Neural progenitor cell (in vitro differentiated cells): ENCODE measurements at regions not wholly inside any gene's neighbourhood (a gene's known extent, or its start where the extent isn't known, plus 50 kb on each side); places are given as distances from the start of the nearest gene placed in this dataset.

Experiments used
- DNase-seq: peaks from one replicate; pipeline ENCODE4 v3.0.0-alpha.2; 2016; ENCODE audit warnings: low spot score
- H2AFZ ChIP-seq: fragments of 200-600 bp; sonication (generic); replicated peaks from 2 replicates; pipeline ENCODE4 v1.6.1; 2016; ENCODE audit warnings: antibody characterized with exemption
- H3F3A ChIP-seq: fragments of 200-600 bp; sonication (generic); 2 replicates; pipeline ENCODE4 v1.6.1; 2016; ENCODE audit warnings: antibody characterized with exemption, low read depth
- H3K27ac ChIP-seq: fragments of 200-600 bp; sonication (generic); 2 replicates; pipeline ENCODE4 v1.5.1; 2016; ENCODE audit warnings: mild to moderate bottlenecking
- H3K27me3 ChIP-seq: fragments of 200-600 bp; sonication (generic); 2 replicates; pipeline ENCODE4 v1.6.1; 2016; ENCODE audit warnings: mild to moderate bottlenecking, moderate library complexity
- H3K36me3 ChIP-seq: fragments of 200-600 bp; sonication (generic); 2 replicates; pipeline ENCODE4 v1.5.1; 2016
- H3K4me1 ChIP-seq: fragments of 200-600 bp; sonication (generic); 2 replicates; pipeline ENCODE4 v1.6.1; 2016; ENCODE audit warnings: mixed run types
- H3K4me2 ChIP-seq: fragments of 200-600 bp; sonication (generic); 2 replicates; pipeline ENCODE4 v1.6.1; 2016
- H3K4me3 ChIP-seq: fragments of 200-600 bp; sonication (generic); 2 replicates; pipeline ENCODE4 v1.5.1; 2016
- H3K79me2 ChIP-seq: fragments of 200-600 bp; sonication (generic); 2 replicates; pipeline ENCODE4 v1.6.1; 2016; ENCODE audit warnings: low read depth
- H3K9ac ChIP-seq: fragments of 200-600 bp; sonication (generic); 2 replicates; pipeline ENCODE4 v1.6.1; 2016
- H3K9me3 ChIP-seq: fragments of 200-600 bp; sonication (generic); 2 replicates; pipeline ENCODE4 v1.5.1; 2016; ENCODE audit warnings: low read depth
- H4K20me1 ChIP-seq: fragments of 200-600 bp; sonication (generic); 2 replicates; pipeline ENCODE4 v1.6.1; 2016; ENCODE audit warnings: low read depth
- H3K27ac Mint-ChIP-seq: 3 replicates; pipeline ENCODE4 v1.8.0; 2021; ENCODE audit warnings: mixed read lengths
- H3K27me3 Mint-ChIP-seq: 2 replicates; pipeline ENCODE4 v1.8.0; 2022; ENCODE audit warnings: low read depth, mild to moderate bottlenecking, inconsistent platforms, moderate library complexity, mixed read lengths; ENCODE audit not compliant: insufficient read depth
- H3K36me3 Mint-ChIP-seq: 3 replicates; pipeline ENCODE4 v1.8.0; 2021; ENCODE audit warnings: mixed read lengths
- H3K4me1 Mint-ChIP-seq: 3 replicates; pipeline ENCODE4 v1.8.0; 2021; ENCODE audit warnings: mixed read lengths
- H3K4me3 Mint-ChIP-seq: 3 replicates; pipeline ENCODE4 v1.8.0; 2021; ENCODE audit warnings: mild to moderate bottlenecking, moderate library complexity, mixed read lengths
- H3K9me3 Mint-ChIP-seq: 3 replicates; pipeline ENCODE4 v1.8.0; 2020; ENCODE audit warnings: mixed read lengths
- EZH2 ChIP-seq: fragments of 200-600 bp; sonication (generic); IDR thresholded peaks from 2 replicates; pipeline ENCODE4 v1.6.1; 2017; ENCODE audit warnings: antibody characterized with exemption, mild to moderate bottlenecking, moderate library complexity
- EZH2phosphoT487 ChIP-seq: fragments of 200-600 bp; sonication (generic); IDR thresholded peaks from 2 replicates; pipeline ENCODE4 v1.6.1; 2017; ENCODE audit warnings: antibody characterized with exemption
- TF ChIP-seq, protein P1 (sequence below): fragments of 200-600 bp; sonication (generic); IDR thresholded peaks from 2 replicates; pipeline ENCODE4 v1.5.1; 2017; ENCODE audit warnings: antibody characterized with exemption, mild to moderate bottlenecking

DNA sequence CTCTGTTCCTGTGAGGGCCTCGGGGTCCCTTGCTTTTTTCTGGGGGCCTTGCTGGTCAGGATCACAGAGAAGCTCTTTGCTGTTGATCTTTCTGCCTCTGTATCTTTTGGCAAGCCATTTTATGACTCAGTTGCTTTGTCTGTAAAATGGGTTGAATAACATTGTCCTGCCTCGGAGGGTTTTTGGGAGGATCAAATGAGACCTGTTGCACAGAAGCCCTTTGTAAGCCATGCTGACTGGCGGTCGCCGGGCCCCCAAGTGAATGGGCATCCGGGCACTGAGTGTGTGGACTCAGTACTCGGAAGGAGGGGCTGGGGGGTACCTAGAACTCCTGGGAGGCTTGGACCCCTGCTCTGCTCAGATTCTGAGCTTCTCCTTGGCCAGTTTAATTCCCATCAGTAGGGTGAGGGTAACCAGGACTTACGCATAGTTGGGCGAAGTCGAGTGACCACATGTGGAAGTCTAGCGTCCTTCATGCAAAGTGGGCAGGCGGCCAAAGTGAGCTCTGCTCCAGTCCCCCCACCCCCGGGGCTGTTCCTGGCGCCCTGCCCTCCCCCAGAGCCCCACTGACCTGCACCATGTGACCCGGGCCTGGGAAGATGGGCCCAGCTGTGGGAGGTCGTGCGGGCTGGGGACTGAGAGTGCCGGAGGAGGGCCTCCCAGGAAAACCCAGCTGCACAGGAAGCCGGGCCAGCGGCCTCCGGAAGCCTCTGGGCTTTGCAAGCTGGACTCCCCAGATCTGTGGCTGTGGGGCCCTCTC is 284.0 kb downstream of the SEC14L1 start:
- Mint-ChIP-seq H3K9me3 (no peaks in the 10 kb centered on the region), H3K27ac (no peak overlapping the region), H3K4me3 (no peak overlapping the region), H3K4me1 (peaks cover 59% of the 10 kb centered on the region), H3K36me3 (no peaks in the 10 kb centered on the region), H3K27me3 (peaks cover 8% of the 10 kb centered on the region)
- peaks cover 29% of the 10 kb centered on the region for H3F3A ChIP-seq
- H3K4me3 ChIP-seq = no peak overlapping the region
- H3K27ac ChIP-seq = no peak overlapping the region
- H3K4me2 ChIP-seq = no peak overlapping the region
- DNase-seq = no peak
- no peak overlapping the region for H3K9ac ChIP-seq
- no peaks in the 10 kb centered on the region for H3K27me3 ChIP-seq
- peaks cover 81% of the 10 kb centered on the region for H3K79me2 ChIP-seq
- peaks cover 100% of the 10 kb centered on the region for H4K20me1 ChIP-seq
- peaks cover 58% of the 10 kb centered on the region for H3K4me1 ChIP-seq
- TF ChIP-seq EZH2 (no peak), EZH2phosphoT487 (no peak)
- TF ChIP-seq, protein P1, sequence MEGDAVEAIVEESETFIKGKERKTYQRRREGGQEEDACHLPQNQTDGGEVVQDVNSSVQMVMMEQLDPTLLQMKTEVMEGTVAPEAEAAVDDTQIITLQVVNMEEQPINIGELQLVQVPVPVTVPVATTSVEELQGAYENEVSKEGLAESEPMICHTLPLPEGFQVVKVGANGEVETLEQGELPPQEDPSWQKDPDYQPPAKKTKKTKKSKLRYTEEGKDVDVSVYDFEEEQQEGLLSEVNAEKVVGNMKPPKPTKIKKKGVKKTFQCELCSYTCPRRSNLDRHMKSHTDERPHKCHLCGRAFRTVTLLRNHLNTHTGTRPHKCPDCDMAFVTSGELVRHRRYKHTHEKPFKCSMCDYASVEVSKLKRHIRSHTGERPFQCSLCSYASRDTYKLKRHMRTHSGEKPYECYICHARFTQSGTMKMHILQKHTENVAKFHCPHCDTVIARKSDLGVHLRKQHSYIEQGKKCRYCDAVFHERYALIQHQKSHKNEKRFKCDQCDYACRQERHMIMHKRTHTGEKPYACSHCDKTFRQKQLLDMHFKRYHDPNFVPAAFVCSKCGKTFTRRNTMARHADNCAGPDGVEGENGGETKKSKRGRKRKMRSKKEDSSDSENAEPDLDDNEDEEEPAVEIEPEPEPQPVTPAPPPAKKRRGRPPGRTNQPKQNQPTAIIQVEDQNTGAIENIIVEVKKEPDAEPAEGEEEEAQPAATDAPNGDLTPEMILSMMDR = no peak
- H2AFZ ChIP-seq = no peak overlapping the region
- H3K36me3 ChIP-seq = no peaks in the 10 kb centered on the region
- H3K9me3 ChIP-seq = no peaks in the 10 kb centered on the region

DNA sequence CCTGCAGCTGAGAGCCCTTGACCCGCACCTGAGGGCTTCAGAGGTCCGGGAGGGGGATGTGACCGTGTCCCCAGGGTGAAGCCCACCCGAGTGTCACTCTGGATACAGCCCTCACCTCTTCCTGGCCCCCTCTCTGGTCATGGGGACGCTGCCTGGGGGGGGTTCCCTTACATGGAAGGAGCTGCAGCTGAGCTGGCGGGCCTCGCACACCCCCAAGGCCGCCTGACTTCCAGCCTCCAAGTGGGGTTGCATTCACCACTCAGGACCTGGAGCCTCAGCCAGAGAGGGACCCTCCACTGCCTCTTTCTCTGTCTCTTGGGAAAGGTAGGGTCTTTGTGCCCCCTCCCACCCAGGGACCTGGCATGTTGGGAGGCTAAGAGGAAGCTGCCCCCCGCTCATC is 284.6 kb downstream of the SEC14L1 start:
- Histone ChIP-seq H3K36me3 (no peaks in the 10 kb centered on the region), H2AFZ (no peak overlapping the region), H4K20me1 (peaks cover 100% of the 10 kb centered on the region), H3K4me1 (peaks cover 54% of the 10 kb centered on the region), H3F3A (peaks cover 23% of the 10 kb centered on the region), H3K27me3 (no peaks in the 10 kb centered on the region), H3K4me3 (no peak overlapping the region), H3K9ac (no peak overlapping the region), H3K27ac (no peak overlapping the region), H3K9me3 (no peaks in the 10 kb centered on the region), H3K4me2 (no peak overlapping the region), H3K79me2 (peaks cover 77% of the 10 kb centered on the region)
- Mint-ChIP-seq H3K4me3 (no peak overlapping the region), H3K4me1 (peaks cover 58% of the 10 kb centered on the region), H3K36me3 (no peaks in the 10 kb centered on the region), H3K9me3 (no peaks in the 10 kb centered on the region), H3K27ac (no peak overlapping the region), H3K27me3 (peaks cover 8% of the 10 kb centered on the region)
- TF ChIP-seq EZH2 (no peak), EZH2phosphoT487 (no peak)
- TF ChIP-seq, protein P1 = no peak
- DNase-seq = no peak

DNA sequence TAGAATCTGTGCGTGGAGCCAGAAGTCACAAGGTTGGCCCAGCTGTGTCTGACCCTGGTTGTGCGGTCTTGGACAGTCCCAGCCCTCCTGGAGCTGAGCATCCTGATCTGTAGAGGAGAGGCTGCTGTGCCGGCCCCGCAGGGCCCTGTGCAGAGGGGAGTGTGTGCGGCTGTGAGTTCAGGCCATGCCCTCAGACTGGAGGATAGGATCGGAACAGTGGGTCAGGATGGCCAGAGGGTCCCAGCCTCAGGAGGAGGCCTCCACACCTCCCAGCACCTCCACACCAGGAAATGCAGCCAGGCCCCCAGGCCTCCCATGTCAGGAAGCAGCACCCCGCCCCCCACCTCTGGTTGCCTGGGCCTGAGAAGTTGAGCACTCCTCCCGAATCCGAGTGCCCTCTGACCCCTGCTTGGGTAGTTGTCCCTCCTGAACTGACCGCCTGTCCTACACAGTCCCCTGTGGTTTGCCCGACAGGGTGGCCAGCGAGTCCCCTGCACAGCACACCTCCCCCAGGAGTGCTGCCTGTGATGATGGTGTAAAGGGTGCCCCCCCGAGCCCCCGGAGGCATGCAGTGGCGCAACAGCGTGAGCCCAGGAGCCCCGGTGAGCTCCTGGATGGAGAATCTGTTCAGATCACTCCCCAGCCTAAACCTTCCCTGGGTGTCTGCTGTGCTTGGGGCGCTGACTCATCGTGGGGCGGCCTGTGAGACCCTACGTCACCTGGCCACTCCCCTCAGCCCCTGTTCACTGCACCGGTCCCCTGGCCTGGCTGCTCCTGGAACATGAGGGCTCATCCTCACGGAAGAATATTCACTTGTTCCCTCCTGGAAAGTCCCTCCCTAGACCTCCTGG is 285.2 kb downstream of the SEC14L1 start:
- peaks cover 77% of the 10 kb centered on the region for H3K79me2 ChIP-seq
- H3K27ac ChIP-seq = no peak overlapping the region

More for the DNA sequence above, 285.2 kb downstream of the SEC14L1 start:
- peaks cover 54% of the 10 kb centered on the region for H3K4me1 Mint-ChIP-seq
- Histone ChIP-seq H3K4me3 (no peak overlapping the region), H3K27me3 (no peaks in the 10 kb centered on the region), H3K4me2 (peak overlapping the region; percentile 11), H3K4me1 (peaks cover 47% of the 10 kb centered on the region), H3F3A (peaks cover 17% of the 10 kb centered on the region), H2AFZ (no peak overlapping the region), H3K36me3 (no peaks in the 10 kb centered on the region), H4K20me1 (peaks cover 99% of the 10 kb centered on the region), H3K9ac (no peak overlapping the region), H3K9me3 (no peaks in the 10 kb centered on the region)
- H3K27ac Mint-ChIP-seq = no peak overlapping the region
- peaks cover 8% of the 10 kb centered on the region for H3K27me3 Mint-ChIP-seq
- H3K9me3 Mint-ChIP-seq = no peaks in the 10 kb centered on the region
- peak; percentile 34 for DNase-seq
- H3K4me3 Mint-ChIP-seq = no peak overlapping the region
- TF ChIP-seq, protein P1 = no peak
- no peak for TF ChIP-seq EZH2phosphoT487
- no peak for TF ChIP-seq EZH2
- H3K36me3 Mint-ChIP-seq = no peaks in the 10 kb centered on the region
